ENCODE measurements at regions not wholly inside any gene's neighbourhood (a gene's known extent, or its start where the extent isn't known, plus 50 kb on each side); places are given as distances from the start of the nearest gene placed in this dataset.

DNA sequence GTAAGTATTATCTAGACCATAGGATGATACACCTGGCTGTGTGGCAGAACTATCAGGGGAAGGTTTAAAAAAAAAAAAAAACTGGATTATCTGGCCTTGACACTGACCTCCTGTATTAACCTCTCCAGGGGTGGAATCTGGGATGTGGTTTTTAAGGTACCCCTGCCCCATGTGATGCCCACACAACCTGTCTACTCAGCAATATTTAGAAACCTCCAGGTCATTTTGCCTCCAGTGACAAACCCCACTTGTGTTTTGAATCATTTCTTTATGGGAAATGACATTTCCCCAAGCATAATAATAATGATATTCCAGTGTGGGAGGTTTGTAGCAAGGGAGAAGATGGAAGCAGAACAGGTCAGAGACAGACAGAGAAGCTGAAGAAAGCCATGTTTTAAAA lies 179.1 kb downstream of the RSL24D1 start:
- no peak for DNase-seq

GRCh38 chr15:55016225-55016624 lies 180.5 kb downstream of the RSL24D1 start:
- DNase-seq, result no peak

GRCh38 chr15:55015093-55015445 lies 181.7 kb downstream of the RSL24D1 start:
- no peak for DNase-seq

DNA sequence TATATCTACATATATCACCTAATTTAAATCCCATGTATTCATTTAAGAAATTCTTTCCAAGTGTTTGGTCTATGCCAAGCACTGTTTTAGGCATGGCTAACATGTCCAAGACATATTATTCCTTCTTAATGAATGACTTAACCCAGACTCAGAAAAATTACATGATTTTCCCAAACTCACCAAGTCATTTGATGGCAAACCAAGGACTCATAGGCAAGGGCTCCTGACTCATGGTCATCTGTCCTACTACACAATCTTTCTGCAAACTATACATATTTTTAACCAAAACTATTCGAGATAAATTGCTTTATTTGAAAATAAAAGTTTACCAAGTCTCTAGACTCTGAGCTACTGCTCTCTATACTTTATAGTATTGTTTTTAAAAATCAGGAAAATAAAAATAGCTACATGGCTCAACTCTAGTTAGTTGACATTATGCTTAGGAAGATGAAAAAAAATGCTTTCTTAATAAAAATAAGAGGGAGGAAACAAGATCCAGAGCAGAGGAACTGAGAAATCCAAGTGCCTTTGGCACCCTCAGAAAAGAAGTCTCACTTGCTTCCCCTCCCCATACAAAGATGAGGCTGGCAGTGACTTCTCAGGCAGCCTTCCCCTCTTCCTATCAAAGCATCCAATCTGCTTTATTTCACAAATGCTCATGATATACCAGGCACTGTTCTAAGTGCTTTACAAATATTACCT lies 182.2 kb downstream of the RSL24D1 start:
- no peak for DNase-seq

DNA sequence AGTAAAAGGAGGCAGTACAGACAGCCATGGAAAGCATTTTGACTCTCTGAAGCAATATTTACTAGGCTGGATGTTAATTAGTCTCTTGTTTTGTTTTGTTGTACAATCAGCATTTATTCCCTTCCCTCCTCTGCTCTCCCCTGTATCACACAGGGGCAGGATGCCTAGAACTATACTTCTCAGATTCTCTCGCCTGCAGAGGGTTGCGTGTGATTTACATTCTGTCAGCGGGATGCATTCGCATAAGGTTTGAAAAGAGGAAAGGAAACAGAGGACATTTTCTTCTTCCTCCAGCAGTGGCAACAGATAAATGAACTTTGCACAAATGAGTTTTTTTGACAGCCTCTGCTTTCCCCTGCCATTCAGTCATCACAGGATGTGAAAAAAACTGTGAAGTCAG lies 188.3 kb downstream of the RSL24D1 start:
- DNase-seq, result no peak

DNA sequence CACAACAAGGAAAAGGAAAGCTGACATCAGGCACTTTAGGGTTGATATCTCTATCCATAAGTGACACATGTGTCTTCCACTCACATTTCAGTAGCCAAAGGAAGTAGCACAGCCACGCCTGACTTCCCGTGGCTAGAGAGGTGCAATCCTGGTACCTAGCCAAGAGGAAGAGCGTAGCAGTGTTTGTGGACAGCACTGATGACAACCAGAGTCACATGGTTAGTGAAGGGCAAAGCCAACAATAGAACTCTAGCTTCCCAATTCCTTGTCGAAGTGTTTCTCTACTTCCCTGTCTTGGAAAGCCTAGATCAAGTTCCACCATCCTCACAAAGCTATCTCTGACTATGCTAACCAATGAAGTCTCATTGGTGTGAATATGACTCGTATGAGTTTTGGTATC lies 189.2 kb downstream of the RSL24D1 start:
- DNase-seq, result no peak

DNA sequence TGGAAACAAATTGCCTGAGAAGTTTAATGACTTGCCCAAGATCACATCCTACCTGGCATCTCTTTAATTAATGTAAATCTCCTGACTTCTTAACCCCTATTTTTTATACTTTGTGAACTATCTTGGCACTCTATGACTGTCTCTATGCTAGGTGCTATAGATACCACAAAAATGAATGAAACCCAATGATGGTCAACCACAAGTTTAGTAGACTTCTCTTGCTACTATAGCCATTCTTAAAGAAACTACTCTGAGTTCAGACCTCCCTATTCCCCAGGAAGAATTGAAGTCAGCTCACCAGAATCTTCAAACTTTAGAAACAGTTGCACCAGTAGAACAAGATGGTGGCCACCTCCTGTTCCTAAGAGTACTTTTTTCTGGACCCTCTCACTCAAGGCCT lies 191.1 kb downstream of the RSL24D1 start:
- DNase-seq, result no peak

- DNase-seq, result no peak
These were observed 192.5 kb downstream of the RSL24D1 start for GRCh38 chr15:55003965-55004873.

DNA sequence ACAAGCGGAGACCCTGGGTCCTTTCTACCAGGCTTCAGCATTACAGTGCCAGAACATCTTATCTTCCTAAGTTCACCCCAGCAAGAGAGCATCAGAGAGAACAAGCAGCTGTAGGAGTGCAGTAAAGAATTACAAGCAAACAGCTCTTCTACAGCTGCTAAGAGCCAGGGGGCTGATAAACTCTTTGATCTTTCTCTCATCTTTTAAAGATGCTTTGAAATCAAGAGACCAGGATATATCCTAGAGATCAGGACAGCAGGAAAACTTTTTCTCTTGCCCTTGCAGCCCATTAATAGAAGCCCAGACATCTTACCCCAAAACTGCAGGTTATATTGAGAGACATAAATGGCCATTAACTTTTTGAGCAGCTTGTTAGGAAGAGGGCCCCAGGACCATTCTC lies 198.1 kb downstream of the RSL24D1 start:
- no peak for DNase-seq

GRCh38 chr15:54990793-54991192 lies 205.9 kb downstream of the RSL24D1 start:
- DNase-seq, result no peak

DNA sequence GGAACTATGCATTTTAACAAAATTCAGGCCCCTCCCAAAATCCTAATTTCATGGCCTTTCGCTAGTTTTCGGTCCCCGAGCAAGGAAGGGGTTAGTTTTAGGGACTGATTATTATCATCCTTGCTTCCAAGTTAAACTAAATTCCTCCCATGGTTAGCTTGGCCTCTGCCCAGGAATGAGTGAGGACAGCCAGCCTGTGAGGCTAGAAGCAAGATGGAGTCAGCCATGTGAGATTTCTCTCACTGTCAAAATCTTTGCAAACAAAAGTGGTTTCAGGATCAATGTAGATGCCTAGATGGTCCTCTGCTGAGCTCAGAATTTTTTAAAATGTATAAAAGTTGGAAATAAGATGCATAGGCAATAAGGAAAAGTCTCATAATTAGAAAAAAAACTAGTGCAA lies 208.9 kb downstream of the RSL24D1 start:
- no peak for DNase-seq

DNA sequence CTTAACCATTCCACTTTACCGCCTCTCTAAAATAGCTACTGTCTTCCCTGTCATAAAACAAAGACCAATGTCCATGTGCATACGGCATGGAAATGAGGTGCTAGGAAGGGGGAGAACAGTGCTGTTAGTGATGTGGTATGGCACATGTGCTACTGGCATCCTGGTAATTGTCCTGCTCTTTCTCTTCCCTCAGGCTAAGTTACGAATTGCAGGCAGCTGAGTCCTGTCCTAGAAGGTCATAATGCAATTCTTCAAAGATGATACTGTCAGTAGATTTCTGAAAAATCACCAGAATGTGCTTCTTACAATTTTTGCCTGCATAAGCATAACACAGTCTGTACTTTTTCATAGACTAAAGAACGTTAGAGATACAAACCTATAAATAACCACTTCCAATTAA lies 216.8 kb downstream of the RSL24D1 start:
- no peak for DNase-seq

DNA sequence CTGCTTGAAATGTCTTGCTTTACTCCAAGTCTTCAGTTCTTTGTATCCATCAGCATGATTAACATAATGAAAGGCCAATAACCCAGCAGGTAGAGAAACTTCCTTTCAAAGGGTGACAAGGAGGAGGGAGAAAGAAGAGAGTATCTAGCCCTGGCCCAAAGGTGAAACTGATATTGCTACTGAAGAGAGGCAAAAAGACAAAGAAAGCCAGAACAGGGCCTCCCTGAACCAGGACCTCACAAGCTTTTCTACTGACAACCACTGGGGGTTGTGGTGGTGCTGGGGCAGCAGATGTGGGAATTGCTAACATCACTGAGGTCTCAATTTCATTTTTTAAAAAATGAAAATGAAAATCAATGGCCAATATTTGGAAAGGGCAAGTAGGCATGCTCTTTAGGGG lies 234.1 kb downstream of the RSL24D1 start:
- no peak for DNase-seq

- DNase-seq, result no peak
These were observed 236.5 kb downstream of the RSL24D1 start for GRCh38 chr15:54960266-54960665.

DNA sequence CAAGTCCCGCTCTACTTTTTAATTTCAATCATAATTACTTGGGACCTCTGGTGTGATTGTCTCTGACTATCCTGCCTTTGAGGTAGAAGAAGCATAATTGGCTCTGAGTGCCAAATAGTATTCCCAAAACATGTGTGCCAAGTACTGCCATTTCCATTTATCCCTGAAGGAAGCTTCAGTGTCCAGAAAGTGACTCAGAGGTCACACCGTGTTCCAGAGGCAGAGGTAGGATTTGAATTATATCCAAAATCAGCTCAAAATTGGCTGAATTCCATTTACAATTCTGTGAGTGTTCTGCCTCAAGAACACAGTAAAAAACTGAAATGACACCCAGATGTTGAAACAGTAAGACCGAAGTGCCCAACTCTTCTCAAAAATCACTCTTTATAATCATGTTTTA lies 255.3 kb downstream of the RSL24D1 start:
- DNase-seq, result no peak

DNA sequence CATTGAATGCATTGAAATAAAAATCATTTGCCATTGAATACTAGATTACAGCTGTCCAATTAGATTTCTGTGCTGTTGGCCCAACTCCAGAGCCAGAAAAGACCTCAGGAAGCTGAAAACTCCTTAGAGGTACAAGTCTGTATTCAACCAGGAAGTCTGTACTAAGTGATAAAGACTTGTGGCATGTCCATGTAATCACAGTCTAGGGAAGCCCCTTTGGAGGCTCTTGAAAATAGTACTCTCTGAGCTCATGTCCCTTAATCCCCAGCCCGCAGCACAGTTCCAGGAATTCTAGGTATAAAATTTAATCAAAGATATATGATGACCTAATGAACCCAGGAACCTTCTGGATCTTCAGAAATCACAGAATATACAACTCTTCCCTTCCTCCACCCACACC lies 279.4 kb downstream of the RSL24D1 start:
- no peak for DNase-seq

GRCh38 chr15:54915380-54915779 lies 281.4 kb downstream of the RSL24D1 start:
- no peak for DNase-seq

DNA sequence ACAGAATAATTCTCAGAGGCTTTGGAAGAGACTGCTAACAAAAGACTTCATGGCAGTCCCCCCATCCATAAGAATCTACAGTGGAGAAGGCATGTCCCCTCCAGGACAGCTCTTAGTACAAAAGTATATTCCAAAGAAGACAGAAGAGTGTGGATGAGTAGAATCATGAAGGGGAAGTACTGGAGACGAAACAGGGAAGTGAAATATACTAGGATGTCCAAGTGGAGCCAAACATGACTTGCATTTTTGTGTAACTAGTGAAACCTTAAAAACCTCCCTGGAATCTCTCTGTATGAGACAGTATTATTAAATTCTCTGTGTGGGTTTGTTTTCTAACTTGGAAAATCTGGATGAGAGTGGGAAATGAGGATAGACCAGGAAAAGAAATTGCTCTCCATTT lies 312.4 kb downstream of the RSL24D1 start:
- DNase-seq, result no peak

DNA sequence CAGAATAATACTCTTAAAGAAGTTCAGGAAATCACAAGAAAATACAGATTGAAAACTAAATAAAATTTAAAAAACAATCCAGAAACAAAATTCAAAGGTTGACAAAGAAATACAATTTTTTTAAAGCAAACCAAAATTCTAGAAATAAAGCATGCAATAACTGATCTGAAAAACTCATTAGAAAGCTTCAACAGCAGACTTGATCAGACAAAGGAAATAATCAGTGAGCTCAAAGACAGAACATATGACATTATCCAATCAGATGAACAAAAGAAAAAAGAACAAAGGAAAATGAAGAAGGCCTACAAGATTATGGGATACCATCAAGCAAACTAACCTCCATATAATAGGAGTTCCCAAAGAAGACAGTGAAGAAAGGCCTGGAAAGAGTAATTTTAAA lies 336.8 kb downstream of the RSL24D1 start:
- no peak for DNase-seq

- DNase-seq, result no peak
These were observed 342.1 kb downstream of the RSL24D1 start for GRCh38 chr15:54854667-54855066.

DNA sequence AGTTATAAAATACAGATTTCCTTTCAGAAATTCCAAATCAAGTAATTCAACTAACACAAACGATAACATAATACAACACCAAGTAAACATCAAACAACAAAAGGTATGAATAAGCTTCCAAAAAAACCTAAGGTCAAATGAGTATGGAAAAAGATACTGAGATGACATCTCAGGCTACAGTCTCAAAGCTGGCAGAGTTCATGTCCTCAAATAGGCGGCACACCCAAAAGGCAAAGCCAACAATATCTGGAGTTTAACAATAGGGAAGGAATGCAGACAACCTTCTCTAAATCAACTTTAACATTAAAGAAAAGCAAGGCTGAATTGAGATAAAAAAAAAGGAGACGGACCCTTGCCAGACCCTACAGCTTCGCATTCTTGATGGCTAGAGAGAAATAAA lies 346.6 kb downstream of the RSL24D1 start:
- no peak for DNase-seq

GRCh38 chr15:54843006-54843405 lies 353.7 kb downstream of the RSL24D1 start:
- no peak for DNase-seq

DNA sequence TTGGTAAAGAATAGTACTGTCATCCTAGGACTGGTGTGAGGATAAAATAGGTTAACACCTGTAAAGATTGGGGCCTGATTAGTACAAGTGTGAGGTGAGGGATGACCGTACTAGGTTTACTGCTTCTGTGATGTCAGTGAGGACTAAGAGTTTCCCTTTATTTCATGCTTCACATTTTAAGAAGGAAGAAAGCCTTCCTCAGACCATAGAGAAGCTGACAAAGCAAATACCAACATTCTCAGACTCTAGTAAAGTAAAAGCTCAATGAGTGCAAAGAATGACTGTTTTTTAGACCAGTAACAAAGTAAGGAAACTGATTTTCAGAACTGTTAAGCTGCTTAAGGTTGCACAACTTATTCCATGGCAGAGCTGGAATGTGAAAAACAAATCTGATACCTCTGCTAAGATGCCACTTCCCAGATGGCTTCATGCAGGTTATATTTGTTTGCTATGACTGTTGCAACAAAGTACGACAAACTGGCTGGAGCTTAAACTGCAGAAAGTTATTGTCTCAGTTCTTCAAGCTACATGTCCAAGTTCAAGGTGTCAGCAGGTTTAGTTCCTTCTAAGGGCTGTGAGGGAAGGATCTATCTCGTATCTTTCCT lies 354.9 kb downstream of the RSL24D1 start:
- DNase-seq, result no peak
